ENCODE measurements at regions not wholly inside any gene's neighbourhood (a gene's known extent, or its start where the extent isn't known, plus 50 kb on each side); places are given as distances from the start of the nearest gene placed in this dataset.

GRCh38 chr10:111504376-111504775 lies 427.5 kb downstream of the ADRA2A start:
- Histone ChIP-seq H3K9me3 (no peaks in the 10 kb centered on the region), H3K36me3 (no peaks in the 10 kb centered on the region), H3K27ac (no peak overlapping the region), H3K27me3 (no peaks in the 10 kb centered on the region), H3K4me1 (no peaks in the 10 kb centered on the region), H3K4me3 (no peak overlapping the region)
- intact Hi-C loops (cut with DNase I) = no loop called here
- DNase-seq = no peak
- TF ChIP-seq POLR2AphosphoS5 (IDR thresholded peaks at IDR 0.05) (no peak), POLR2A (IDR thresholded peaks at IDR 0.05) (no peak), EP300 (IDR thresholded peaks at IDR 0.05) (no peak), CTCF (IDR thresholded peaks at IDR 0.05) (no peak)

- WGBS, 2 donors = 19 to 22% methylated on average over 3 of the region's 3 CpGs
- Histone ChIP-seq H3K4me3 (no peak overlapping the region), H3K27ac (no peak overlapping the region), H3K27me3 (no peaks in the 10 kb centered on the region), H3K4me1 (no peaks in the 10 kb centered on the region), H3K9me3 (no peaks in the 10 kb centered on the region), H3K36me3 (no peaks in the 10 kb centered on the region)
- TF ChIP-seq CTCF (IDR thresholded peaks at IDR 0.05) (no peak), EP300 (IDR thresholded peaks at IDR 0.05) (no peak), POLR2AphosphoS5 (IDR thresholded peaks at IDR 0.05) (no peak), POLR2A (IDR thresholded peaks at IDR 0.05) (no peak)
- no peak for DNase-seq
- intact Hi-C loops (cut with DNase I) = no loop called here
Measured at GRCh38 chr10:111506266-111507034, 429.6 kb downstream of the ADRA2A start.

- Histone ChIP-seq H3K27ac (no peak overlapping the region), H3K36me3 (no peaks in the 10 kb centered on the region), H3K27me3 (no peaks in the 10 kb centered on the region), H3K9me3 (no peaks in the 10 kb centered on the region), H3K4me3 (no peak overlapping the region), H3K4me1 (no peaks in the 10 kb centered on the region)
- no peak for TF ChIP-seq POLR2A (IDR thresholded peaks at IDR 0.05)
- no peak for TF ChIP-seq POLR2AphosphoS5 (IDR thresholded peaks at IDR 0.05)
- no peak for TF ChIP-seq EP300 (IDR thresholded peaks at IDR 0.05)
- no peak for TF ChIP-seq CTCF (IDR thresholded peaks at IDR 0.05)
- DNase-seq = no peak
- WGBS, 2 donors = 86 to 96% methylated on average over 1 of the region's 1 CpG
- intact Hi-C loops (cut with DNase I) = no loop called here
Measured at GRCh38 chr10:111511751-111512150, 434.9 kb downstream of the ADRA2A start.

GRCh38 chr10:111515264-111515663 lies 438.4 kb downstream of the ADRA2A start:
- no peak for TF ChIP-seq EP300 (IDR thresholded peaks at IDR 0.05)
- no peak for TF ChIP-seq POLR2A (IDR thresholded peaks at IDR 0.05)
- no peaks in the 10 kb centered on the region for H3K27me3 ChIP-seq
- no peaks in the 10 kb centered on the region for H3K4me1 ChIP-seq
- H3K36me3 ChIP-seq = no peaks in the 10 kb centered on the region
- no peak overlapping the region for H3K27ac ChIP-seq
- WGBS, 2 donors = 75 to 79% methylated on average over 4 of the region's 4 CpGs
- no peak overlapping the region for H3K4me3 ChIP-seq
- no peaks in the 10 kb centered on the region for H3K9me3 ChIP-seq
- intact Hi-C loops (cut with DNase I) = no loop called here
- DNase-seq = no peak

GRCh38 chr10:111515706-111516105 lies 438.9 kb downstream of the ADRA2A start:
- Histone ChIP-seq H3K9me3 (no peaks in the 10 kb centered on the region), H3K27ac (no peak overlapping the region), H3K27me3 (no peaks in the 10 kb centered on the region), H3K4me1 (no peaks in the 10 kb centered on the region), H3K36me3 (no peaks in the 10 kb centered on the region), H3K4me3 (no peak overlapping the region)
- DNase-seq = no peak
- TF ChIP-seq POLR2A (IDR thresholded peaks at IDR 0.05) = no peak
- TF ChIP-seq POLR2AphosphoS5 (IDR thresholded peaks at IDR 0.05) = no peak
- no peak for TF ChIP-seq CTCF (IDR thresholded peaks at IDR 0.05)
- TF ChIP-seq EP300 (IDR thresholded peaks at IDR 0.05) = no peak
- intact Hi-C loops (cut with DNase I) = no loop called here

Data from sigmoid colon (tissue), 6 donors.